ENCODE measurements at regions not wholly inside any gene's neighbourhood (a gene's known extent, or its start where the extent isn't known, plus 50 kb on each side); places are given as distances from the start of the nearest gene placed in this dataset.
A peak's percentile ranks its signal among the peaks of the same experiment; 100 is the strongest.

DNA sequence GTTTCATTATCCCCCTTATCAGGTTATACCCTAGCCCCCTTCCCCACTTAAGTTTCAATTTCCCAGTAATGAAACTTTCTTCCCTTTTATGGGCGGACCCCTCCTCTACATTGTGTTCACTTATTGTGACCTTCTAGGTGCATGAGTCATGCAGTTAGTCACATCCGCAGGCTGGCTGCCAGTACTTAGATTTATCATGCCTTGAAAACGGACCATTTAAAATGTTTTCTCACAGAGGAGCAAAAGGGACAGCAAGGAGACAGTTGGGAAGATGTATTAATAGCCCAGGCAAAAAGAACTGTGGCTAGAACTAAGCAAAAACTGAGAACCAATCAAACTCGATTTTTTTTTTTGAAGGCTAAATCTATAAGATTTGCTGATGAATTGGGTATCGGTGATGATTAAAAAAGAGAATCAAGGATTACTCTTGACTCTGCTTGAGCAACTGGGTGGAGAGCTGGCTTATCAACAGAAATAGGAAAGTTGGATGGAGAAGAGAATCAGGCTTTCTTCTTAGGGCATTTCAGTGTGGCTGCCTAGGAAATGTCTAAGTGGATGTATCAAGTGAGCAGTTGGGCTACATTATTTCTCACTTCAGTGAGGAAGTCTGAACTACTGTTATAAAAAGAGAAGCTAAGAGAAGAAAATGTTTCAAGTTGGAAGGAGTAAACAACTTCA is 615.0 kb downstream of the HINT1 start:
- Histone ChIP-seq H3K4me2 (ENCODE audit: unreplicated experiment) (no peak overlapping the region), H2AFZ (no peak overlapping the region), H3F3A (ENCODE audit: insufficient read depth) (no peaks in the 10 kb centered on the region), H3K9me3 (ENCODE audit: low read depth) (no peaks in the 10 kb centered on the region), H3K27me3 (replicated peaks; ENCODE audit: insufficient read depth) (no peaks in the 10 kb centered on the region), H4K20me1 (ENCODE audit: insufficient read depth) (no peaks in the 10 kb centered on the region), H3K27ac (no peak overlapping the region), H3K36me3 (ENCODE audit: low read depth) (no peaks in the 10 kb centered on the region), H3K4me1 (ENCODE audit: insufficient read depth) (no peaks in the 10 kb centered on the region), H3K9ac (no peak overlapping the region), H3K4me3 (no peak overlapping the region), H3K9me2 (ENCODE audit: insufficient read depth) (no peaks in the 10 kb centered on the region), H3K79me2 (ENCODE audit: insufficient read depth) (no peaks in the 10 kb centered on the region)
- TF ChIP-seq EZH2phosphoT487 (IDR thresholded peaks at IDR 0.05; ENCODE audit: insufficient read depth, low read depth): no peak
- TF ChIP-seq EZH2 (IDR thresholded peaks at IDR 0.05; ENCODE audit: insufficient read depth, poor library complexity, severe bottlenecking): no peak
- 21 to 30% methylated on average over 5 of the region's 5 CpGs for WGBS, 2 experiments (ENCODE audit: low coverage in 1 of 2, low lambda C conversion rate in 2 of 2, missing lambda C conversion rate in 2 of 2)
- peak; percentile 25 for DNase-seq
- in situ Hi-C loops (cut with MboI): no loop called here

- no peak for TF ChIP-seq EZH2 (IDR thresholded peaks at IDR 0.05; ENCODE audit: insufficient read depth, poor library complexity, severe bottlenecking)
- TF ChIP-seq EZH2phosphoT487 (IDR thresholded peaks at IDR 0.05; ENCODE audit: insufficient read depth, low read depth): no peak
- Histone ChIP-seq H3K4me3 (no peak overlapping the region), H4K20me1 (ENCODE audit: insufficient read depth) (no peaks in the 10 kb centered on the region), H3F3A (ENCODE audit: insufficient read depth) (no peaks in the 10 kb centered on the region), H3K4me1 (ENCODE audit: insufficient read depth) (no peaks in the 10 kb centered on the region), H3K27me3 (replicated peaks; ENCODE audit: insufficient read depth) (no peaks in the 10 kb centered on the region), H3K9ac (no peak overlapping the region), H3K9me2 (ENCODE audit: insufficient read depth) (no peaks in the 10 kb centered on the region), H2AFZ (no peak overlapping the region), H3K9me3 (ENCODE audit: low read depth) (no peaks in the 10 kb centered on the region), H3K79me2 (ENCODE audit: insufficient read depth) (no peaks in the 10 kb centered on the region), H3K4me2 (ENCODE audit: unreplicated experiment) (no peak overlapping the region), H3K27ac (no peak overlapping the region), H3K36me3 (ENCODE audit: low read depth) (no peaks in the 10 kb centered on the region)
- no peak for DNase-seq
- WGBS, 2 experiments (ENCODE audit: low coverage in 1 of 2, low lambda C conversion rate in 2 of 2, missing lambda C conversion rate in 2 of 2): 50 to 57% methylated on average over 1 of the region's 1 CpG
- in situ Hi-C loops (cut with MboI): no loop called here
Observed at GRCh38 chr5:130546211-130546610, 618.8 kb downstream of the HINT1 start.

- WGBS, 2 experiments (ENCODE audit: low coverage in 1 of 2, low lambda C conversion rate in 2 of 2, missing lambda C conversion rate in 2 of 2): 12 to 21% methylated on average over 1 of the region's 1 CpG
- H3K9me3 ChIP-seq (ENCODE audit: low read depth): no peaks in the 10 kb centered on the region
- H3K27ac ChIP-seq: no peak overlapping the region
- H3K4me3 ChIP-seq: no peak overlapping the region
- TF ChIP-seq EZH2phosphoT487 (IDR thresholded peaks at IDR 0.05; ENCODE audit: insufficient read depth, low read depth) (no peak), EZH2 (IDR thresholded peaks at IDR 0.05; ENCODE audit: insufficient read depth, poor library complexity, severe bottlenecking) (no peak)
- H3K9me2 ChIP-seq (ENCODE audit: insufficient read depth): no peaks in the 10 kb centered on the region
- no peak overlapping the region for H3K9ac ChIP-seq
- H3K4me1 ChIP-seq (ENCODE audit: insufficient read depth): no peaks in the 10 kb centered on the region
- no peak for DNase-seq
- no peak overlapping the region for H3K4me2 ChIP-seq (ENCODE audit: unreplicated experiment)
- no peaks in the 10 kb centered on the region for H3K27me3 ChIP-seq (replicated peaks; ENCODE audit: insufficient read depth)
- in situ Hi-C loops (cut with MboI): no loop called here
- H3K79me2 ChIP-seq (ENCODE audit: insufficient read depth): no peaks in the 10 kb centered on the region
- no peak overlapping the region for H2AFZ ChIP-seq
- H4K20me1 ChIP-seq (ENCODE audit: insufficient read depth): no peaks in the 10 kb centered on the region
- H3F3A ChIP-seq (ENCODE audit: insufficient read depth): no peaks in the 10 kb centered on the region
- no peaks in the 10 kb centered on the region for H3K36me3 ChIP-seq (ENCODE audit: low read depth)
Observed at GRCh38 chr5:130545291-130545690, 619.8 kb downstream of the HINT1 start.

DNA sequence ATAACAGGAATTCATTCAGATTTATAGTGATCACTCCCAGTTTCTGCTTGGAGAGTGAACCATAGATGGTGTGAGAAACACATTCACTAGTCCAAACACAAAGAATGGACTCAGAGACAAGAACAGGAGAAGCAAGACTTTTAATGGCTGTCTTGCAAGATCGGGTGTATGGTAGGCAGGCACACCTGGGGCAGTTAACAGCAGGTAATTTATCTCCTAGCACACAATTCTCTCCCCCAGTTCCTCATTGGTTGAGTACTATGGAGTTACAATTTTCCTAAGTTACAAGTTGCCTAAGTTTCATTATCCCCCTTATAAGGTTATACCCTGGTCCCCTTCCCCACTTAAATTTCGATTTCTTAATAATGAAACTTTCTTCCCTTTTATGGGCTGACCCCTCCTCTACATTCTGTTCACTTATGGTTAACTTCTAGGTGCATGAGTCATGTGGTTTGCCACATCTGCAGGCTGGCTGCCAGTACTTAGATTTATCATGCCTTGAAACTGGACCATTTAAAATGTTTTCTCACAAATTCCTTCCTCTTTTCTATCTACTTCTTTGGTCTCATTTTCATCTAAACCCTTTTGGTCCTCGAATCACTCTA is 623.3 kb downstream of the HINT1 start:
- in situ Hi-C loops (cut with MboI): no loop called here
- 2 to 5% methylated on average over 3 of the region's 3 CpGs for WGBS, 2 experiments (ENCODE audit: low coverage in 1 of 2, low lambda C conversion rate in 2 of 2, missing lambda C conversion rate in 2 of 2)
- TF ChIP-seq EZH2phosphoT487 (IDR thresholded peaks at IDR 0.05; ENCODE audit: insufficient read depth, low read depth) (no peak), EZH2 (IDR thresholded peaks at IDR 0.05; ENCODE audit: insufficient read depth, poor library complexity, severe bottlenecking) (no peak)
- Histone ChIP-seq H2AFZ (no peak overlapping the region), H3K4me2 (ENCODE audit: unreplicated experiment) (no peak overlapping the region), H3K9me2 (ENCODE audit: insufficient read depth) (no peaks in the 10 kb centered on the region), H3F3A (ENCODE audit: insufficient read depth) (no peaks in the 10 kb centered on the region), H3K27ac (no peak overlapping the region), H3K4me1 (ENCODE audit: insufficient read depth) (no peaks in the 10 kb centered on the region), H3K9me3 (ENCODE audit: low read depth) (no peaks in the 10 kb centered on the region), H4K20me1 (ENCODE audit: insufficient read depth) (no peaks in the 10 kb centered on the region), H3K27me3 (replicated peaks; ENCODE audit: insufficient read depth) (no peaks in the 10 kb centered on the region), H3K4me3 (no peak overlapping the region), H3K79me2 (ENCODE audit: insufficient read depth) (no peaks in the 10 kb centered on the region), H3K9ac (no peak overlapping the region), H3K36me3 (ENCODE audit: low read depth) (no peaks in the 10 kb centered on the region)
- DNase-seq: peak; percentile 0

Data from GM23248 (cell line).